DND-41 (cell line): ENCODE measurements at regions not wholly inside any gene's neighbourhood (a gene's known extent, or its start where the extent isn't known, plus 50 kb on each side); places are given as distances from the start of the nearest gene placed in this dataset.
A peak's percentile ranks its signal among the peaks of the same experiment; 100 is the strongest.

ENCODE experiments used
- ATAC-seq: fragments of 200-7000 bp; cut with Tn5 transposase; 3 replicates; pipeline ENCODE4 v1.9.1; 2021; ENCODE audit warnings: low read depth; ENCODE audit not compliant: insufficient read depth
- DNase-seq: peaks from one replicate; pipeline ENCODE4 v3.0.0-alpha.2; 2020
- H2AFZ ChIP-seq: 2 replicates; pipeline ENCODE4 v1.6.0; 2012; ENCODE audit warnings: low read depth, low read length
- H3K27ac ChIP-seq: 2 replicates; pipeline ENCODE4 v1.5.1; 2012; ENCODE audit warnings: low read length, inconsistent platforms
- H3K27me3 ChIP-seq: fragments of 200-600 bp; sonication (generic); 2 replicates; pipeline ENCODE4 v1.6.0; 2012; ENCODE audit warnings: low read length, mild to moderate bottlenecking, inconsistent platforms; ENCODE audit not compliant: insufficient read depth, poor library complexity
- H3K36me3 ChIP-seq: 2 replicates; pipeline ENCODE4 v1.5.1; 2012; ENCODE audit warnings: low read length, inconsistent platforms; ENCODE audit not compliant: insufficient read depth
- H3K4me1 ChIP-seq: 2 replicates; pipeline ENCODE4 v1.5.1; 2012; ENCODE audit warnings: mild to moderate bottlenecking, low read length; ENCODE audit not compliant: insufficient read depth
- H3K4me2 ChIP-seq: 2 replicates; pipeline ENCODE4 v1.6.0; 2012; ENCODE audit warnings: mild to moderate bottlenecking, moderate library complexity, low read length, inconsistent platforms; ENCODE audit not compliant: insufficient read depth
- H3K4me3 ChIP-seq, 2 experiments: fragments of 200-600 bp in 1 of 2; shearing (Covaris generic) in 1 of 2; 2 replicates each; pipeline ENCODE4 v1.5.1; 2012 to 2016; ENCODE audit warnings: inconsistent platforms in 2 of 2, low read length in 2 of 2, mild to moderate bottlenecking in 2 of 2, low read depth in 1 of 2, moderate library complexity in 1 of 2
- H3K79me2 ChIP-seq: 2 replicates; pipeline ENCODE4 v1.6.0; 2012; ENCODE audit warnings: low read length, inconsistent platforms; ENCODE audit not compliant: insufficient read depth
- H3K9ac ChIP-seq: 2 replicates; pipeline ENCODE4 v1.6.0; 2012; ENCODE audit warnings: low read depth, mild to moderate bottlenecking, inconsistent platforms, low read length, moderate library complexity
- H3K9me3 ChIP-seq: 2 replicates; pipeline ENCODE4 v1.5.1; 2012; ENCODE audit warnings: low read length, moderate library complexity, mild to moderate bottlenecking, inconsistent platforms; ENCODE audit not compliant: insufficient read depth, severe bottlenecking
- H4K20me1 ChIP-seq: 2 replicates; pipeline ENCODE4 v1.6.0; 2012; ENCODE audit warnings: low read length; ENCODE audit not compliant: insufficient read depth
- EZH2 ChIP-seq: IDR thresholded peaks from 3 replicates; pipeline ENCODE4 v1.6.1; 2012; ENCODE audit warnings: borderline replicate concordance, low read depth, mild to moderate bottlenecking, moderate library complexity, low read length, inconsistent platforms; ENCODE audit not compliant: severe bottlenecking
- TF ChIP-seq, protein P1 (sequence below): IDR thresholded peaks from 2 replicates; pipeline ENCODE4 v1.5.1; 2012; ENCODE audit warnings: borderline replicate concordance, low read length, moderate library complexity, mild to moderate bottlenecking; ENCODE audit not compliant: poor library complexity, severe bottlenecking; ENCODE audit errors: extremely low read depth

DNA sequence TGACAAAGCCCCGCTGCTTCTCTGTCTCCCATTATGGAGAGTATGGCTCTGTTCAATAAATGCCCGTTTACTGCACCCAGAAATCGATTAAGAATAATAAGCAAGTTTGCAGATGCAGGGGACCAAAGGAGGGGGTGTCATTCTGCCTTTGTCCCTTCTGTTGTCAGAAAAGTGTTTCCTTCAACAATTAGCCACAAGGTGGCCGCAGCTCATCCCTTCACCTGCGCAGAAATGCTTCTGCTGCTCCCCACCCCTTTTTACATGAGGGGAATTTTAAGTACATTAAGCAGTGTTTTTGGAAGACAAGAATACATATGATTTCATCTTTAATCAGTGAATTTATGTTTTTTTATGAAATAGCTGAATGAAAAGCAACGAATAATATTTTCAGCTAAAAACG lies 175.6 kb upstream of the ARX start:
- DNase-seq = no peak

DNA sequence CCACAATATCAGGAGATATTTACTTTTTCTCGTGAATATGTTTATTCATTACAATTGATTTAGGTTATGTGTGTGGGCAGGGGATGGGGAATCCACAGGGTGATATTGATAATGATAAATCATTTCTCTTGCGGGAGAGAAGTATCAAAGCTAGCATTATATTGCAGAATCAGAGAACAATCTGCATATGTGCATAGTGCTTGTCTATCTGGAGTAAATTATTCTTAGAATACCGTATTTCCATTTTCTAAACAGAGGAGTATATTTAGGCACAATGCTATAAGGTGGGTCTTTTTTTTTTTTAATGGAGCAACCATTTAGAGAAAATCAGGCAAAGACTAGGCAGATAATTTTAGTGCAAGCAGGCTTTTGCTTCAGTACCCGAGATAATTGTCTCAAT lies 166.0 kb upstream of the ARX start:
- Histone ChIP-seq H3K4me3 (no peak overlapping the region), H3K9me3 (no peaks in the 10 kb centered on the region), H3K36me3 (no peaks in the 10 kb centered on the region), H3K9ac (no peak overlapping the region), H2AFZ (no peak overlapping the region), H3K27me3 (peaks cover 6% of the 10 kb centered on the region), H3K4me1 (no peaks in the 10 kb centered on the region), H3K79me2 (no peaks in the 10 kb centered on the region), H3K4me2 (no peak overlapping the region), H3K27ac (no peak overlapping the region), H4K20me1 (no peaks in the 10 kb centered on the region)
- ATAC-seq = no peak
- TF ChIP-seq, protein P1, sequence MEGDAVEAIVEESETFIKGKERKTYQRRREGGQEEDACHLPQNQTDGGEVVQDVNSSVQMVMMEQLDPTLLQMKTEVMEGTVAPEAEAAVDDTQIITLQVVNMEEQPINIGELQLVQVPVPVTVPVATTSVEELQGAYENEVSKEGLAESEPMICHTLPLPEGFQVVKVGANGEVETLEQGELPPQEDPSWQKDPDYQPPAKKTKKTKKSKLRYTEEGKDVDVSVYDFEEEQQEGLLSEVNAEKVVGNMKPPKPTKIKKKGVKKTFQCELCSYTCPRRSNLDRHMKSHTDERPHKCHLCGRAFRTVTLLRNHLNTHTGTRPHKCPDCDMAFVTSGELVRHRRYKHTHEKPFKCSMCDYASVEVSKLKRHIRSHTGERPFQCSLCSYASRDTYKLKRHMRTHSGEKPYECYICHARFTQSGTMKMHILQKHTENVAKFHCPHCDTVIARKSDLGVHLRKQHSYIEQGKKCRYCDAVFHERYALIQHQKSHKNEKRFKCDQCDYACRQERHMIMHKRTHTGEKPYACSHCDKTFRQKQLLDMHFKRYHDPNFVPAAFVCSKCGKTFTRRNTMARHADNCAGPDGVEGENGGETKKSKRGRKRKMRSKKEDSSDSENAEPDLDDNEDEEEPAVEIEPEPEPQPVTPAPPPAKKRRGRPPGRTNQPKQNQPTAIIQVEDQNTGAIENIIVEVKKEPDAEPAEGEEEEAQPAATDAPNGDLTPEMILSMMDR = no peak
- no peak for TF ChIP-seq EZH2
- no peak for DNase-seq

More for the DNA sequence above, 175.6 kb upstream of the ARX start:
- Histone ChIP-seq H4K20me1 (no peaks in the 10 kb centered on the region), H3K4me2 (no peak overlapping the region), H3K79me2 (no peaks in the 10 kb centered on the region), H3K4me1 (no peaks in the 10 kb centered on the region), H3K27me3 (no peaks in the 10 kb centered on the region), H2AFZ (no peak overlapping the region), H3K4me3 (no peak overlapping the region), H3K36me3 (no peaks in the 10 kb centered on the region), H3K27ac (no peak overlapping the region), H3K9me3 (no peaks in the 10 kb centered on the region), H3K9ac (no peak overlapping the region)
- no peak for ATAC-seq
- no peak for TF ChIP-seq EZH2
- TF ChIP-seq, protein P1 = peak; percentile 6

DNA sequence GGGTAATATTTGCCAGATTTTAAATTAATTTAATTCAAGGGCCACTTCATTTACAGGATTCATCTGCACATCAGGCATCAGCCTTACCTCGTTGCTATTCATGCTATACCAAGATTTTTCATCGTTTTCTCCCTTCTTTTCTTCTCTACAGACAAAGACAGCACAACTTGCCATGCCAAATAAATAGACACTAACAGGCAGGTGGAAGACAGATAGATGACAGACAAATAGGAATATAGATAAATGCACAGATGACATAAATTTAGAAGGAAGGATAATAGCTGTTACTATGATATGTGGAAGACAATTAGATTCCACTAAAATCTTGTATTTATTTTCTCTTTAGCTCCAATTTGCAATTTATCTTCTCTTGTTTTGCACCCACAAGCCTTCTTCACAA lies 164.5 kb upstream of the ARX start:
- Histone ChIP-seq H4K20me1 (no peaks in the 10 kb centered on the region), H3K4me2 (no peak overlapping the region), H3K27me3 (peaks cover 6% of the 10 kb centered on the region), H3K36me3 (no peaks in the 10 kb centered on the region), H3K9me3 (no peaks in the 10 kb centered on the region), H3K4me3 (no peak overlapping the region), H3K27ac (no peak overlapping the region), H3K9ac (no peak overlapping the region), H3K79me2 (no peaks in the 10 kb centered on the region), H3K4me1 (no peaks in the 10 kb centered on the region), H2AFZ (no peak overlapping the region)
- TF ChIP-seq, protein P1 = no peak
- no peak for TF ChIP-seq EZH2
- no peak for DNase-seq
- no peak for ATAC-seq

DNA sequence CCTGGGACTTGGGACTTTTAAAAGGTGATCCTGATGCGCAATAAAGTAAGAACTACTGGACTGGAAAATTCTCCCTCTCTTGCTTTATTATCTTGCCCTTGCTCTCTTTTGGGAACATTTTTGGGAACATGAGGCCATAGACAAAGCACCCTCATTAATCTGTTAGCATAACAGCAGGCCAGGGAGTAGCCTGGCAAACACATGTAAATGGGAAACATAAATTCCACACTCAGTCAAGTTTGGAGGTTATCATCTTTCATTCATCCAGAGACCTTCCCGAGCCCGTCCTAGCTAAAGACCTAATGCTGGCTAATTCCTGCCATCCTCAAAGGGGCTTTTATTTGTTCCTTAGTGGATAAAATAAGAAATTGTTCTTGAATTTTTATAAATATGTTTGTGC lies 162.8 kb upstream of the ARX start:
- ATAC-seq = no peak

More for the DNA sequence above, 162.8 kb upstream of the ARX start:
- Histone ChIP-seq H3K27ac (no peak overlapping the region), H3K4me1 (no peaks in the 10 kb centered on the region), H3K9ac (no peak overlapping the region), H3K4me3 (no peak overlapping the region), H3K4me2 (no peak overlapping the region), H2AFZ (no peak overlapping the region), H3K79me2 (no peaks in the 10 kb centered on the region), H4K20me1 (no peaks in the 10 kb centered on the region), H3K27me3 (peaks cover 6% of the 10 kb centered on the region), H3K9me3 (no peaks in the 10 kb centered on the region), H3K36me3 (no peaks in the 10 kb centered on the region)
- no peak for TF ChIP-seq EZH2
- TF ChIP-seq, protein P1 = no peak
- DNase-seq = no peak
